H1 (cell line): ENCODE measurements at regions not wholly inside any gene's neighbourhood (a gene's known extent, or its start where the extent isn't known, plus 50 kb on each side); places are given as distances from the start of the nearest gene placed in this dataset.

Experiments used
- CTCF ChIA-PET: fragments of 300-600 bp; sonication (Branson Sonifier 250); formaldehyde crosslinking; loops from one replicate; lab custom pipeline; 2021; ENCODE audit not compliant: partially characterized antibody; lab: Charles Lee
- POLR2A ChIA-PET: fragments of 300-600 bp; sonication (Branson Sonifier 250); formaldehyde crosslinking; loops from one replicate; lab custom pipeline; 2021; ENCODE audit warnings: inconsistent platforms; ENCODE audit not compliant: partially characterized antibody; lab: Charles Lee
- DNase-seq, 2 experiments: peaks; one replicate each; pipeline versions ENCODE4 v3.0.0 to v3.0.0-alpha.2; 2010 to 2022; ENCODE audit warnings: low spot score in 2 of 2, low read depth in 1 of 2, mixed read lengths in 1 of 2
- FAIRE-seq: peaks from 2 replicates; lab custom pipeline; 2011; peaks lifted over from hg19 to GRCh38; lab: Jason Lieb, UNC
- H2AFZ ChIP-seq: 2 replicates; pipeline ENCODE4 v1.8.1; 2012; ENCODE audit warnings: low read length, inconsistent platforms
- H2AK5ac ChIP-seq: 2 replicates; pipeline ENCODE4 v1.6.1; 2013; ENCODE audit warnings: low read depth, low read length
- H2BK120ac ChIP-seq: replicated peaks from 2 replicates; pipeline ENCODE3; 2013; ENCODE audit warnings: low read depth, low read length, inconsistent platforms
- H2BK12ac ChIP-seq: 2 replicates; pipeline ENCODE4 v1.6.1; 2013; ENCODE audit warnings: low read depth, low read length
- H2BK15ac ChIP-seq: 2 replicates; pipeline ENCODE4 v1.6.1; 2013; ENCODE audit warnings: low read length
- H2BK20ac ChIP-seq: 2 replicates; pipeline ENCODE4 v1.6.1; 2013; ENCODE audit warnings: low read length
- H2BK5ac ChIP-seq: 2 replicates; pipeline ENCODE4 v1.6.1; 2013; ENCODE audit warnings: low read depth, low read length
- H3K14ac ChIP-seq: 2 replicates; pipeline ENCODE4 v1.6.1; 2013; ENCODE audit warnings: inconsistent platforms; ENCODE audit not compliant: insufficient read length
- H3K18ac ChIP-seq: 2 replicates; pipeline ENCODE4 v1.6.1; 2013; ENCODE audit warnings: low read length; ENCODE audit errors: extremely low read depth
- H3K23ac ChIP-seq: 2 replicates; pipeline ENCODE4 v1.6.1; 2013; ENCODE audit warnings: inconsistent platforms; ENCODE audit not compliant: insufficient read length
- H3K23me2 ChIP-seq: 2 replicates; pipeline ENCODE4 v1.6.1; 2013; ENCODE audit warnings: low read depth, low read length
- H3K27ac ChIP-seq: 2 replicates; pipeline ENCODE4 v1.6.1; 2011; ENCODE audit warnings: low read depth, low read length, inconsistent platforms
- H3K27me3 ChIP-seq, 4 experiments: replicated peaks in 1 of 4; 1 replicate in 1 of 4; 2 replicates in 3 of 4; pipeline versions ENCODE4 v1.6.1 to v1.8.1; 2011 to 2013; ENCODE audit warnings: low read length in 3 of 4, mild to moderate bottlenecking in 3 of 4, inconsistent platforms in 2 of 4, mixed read lengths in 2 of 4, moderate library complexity in 1 of 4; ENCODE audit not compliant: control insufficient read depth in 3 of 4, insufficient read depth in 3 of 4; ENCODE audit errors: extremely low read depth in 1 of 4
- H3K36me3 ChIP-seq, 4 experiments: 2 replicates each; pipeline versions ENCODE4 v1.6.1 to v1.8.1; 2011 to 2013; ENCODE audit warnings: mild to moderate bottlenecking in 4 of 4, low read length in 3 of 4, moderate library complexity in 2 of 4, control low read depth in 1 of 4, inconsistent platforms in 1 of 4; ENCODE audit not compliant: insufficient read depth in 4 of 4, control insufficient read depth in 2 of 4
- H3K4ac ChIP-seq: replicated peaks from 2 replicates; pipeline ENCODE3; 2013; ENCODE audit warnings: low read length, low read depth, mixed read lengths, inconsistent platforms; ENCODE audit not compliant: insufficient read length
- H3K4me1 ChIP-seq, 4 experiments: replicated peaks in 1 of 4; 1 replicate in 1 of 4; 2 replicates in 3 of 4; pipeline versions ENCODE4 v1.6.1 to v1.8.1; 2011 to 2013; ENCODE audit warnings: low read length in 3 of 4, inconsistent platforms in 2 of 4, mixed read lengths in 1 of 4; ENCODE audit not compliant: insufficient read depth in 4 of 4, control insufficient read depth in 3 of 4
- H3K4me2 ChIP-seq, 2 experiments: 2 replicates each; pipeline versions ENCODE4 v1.6.1 to v1.8.1; 2011 to 2013; ENCODE audit warnings: low read depth in 2 of 2, low read length in 2 of 2, control low read depth in 1 of 2, inconsistent platforms in 1 of 2, mild to moderate bottlenecking in 1 of 2; ENCODE audit not compliant: insufficient read depth in 1 of 2
- H3K4me3 ChIP-seq, 4 experiments: fragments of 200-600, 300-600 bp in 1 of 4; sonication (generic), shearing (Covaris generic), sonication (Bioruptor Twin) in 1 of 4; 2 replicates each; pipeline versions ENCODE4 v1.5.1 to v1.8.1; 2011 to 2016; ENCODE audit warnings: low read length in 4 of 4, low read depth in 3 of 4, control low read depth in 2 of 4, inconsistent platforms in 2 of 4, mild to moderate bottlenecking in 2 of 4, mixed read lengths in 1 of 4, moderate library complexity in 1 of 4; ENCODE audit not compliant: insufficient read depth in 2 of 4; ENCODE audit errors: extremely low read depth in 1 of 4
- H3K56ac ChIP-seq: replicated peaks from 2 replicates; pipeline ENCODE3; 2013; ENCODE audit warnings: low read depth, mild to moderate bottlenecking, mixed read lengths, low read length, inconsistent platforms; ENCODE audit not compliant: insufficient read length
- H3K79me1 ChIP-seq: 2 replicates; pipeline ENCODE4 v1.6.1; 2013; ENCODE audit warnings: low read depth, low read length, control low read depth
- H3K79me2 ChIP-seq, 2 experiments: 2 replicates each; pipeline versions ENCODE4 v1.6.1 to v1.8.1; 2012 to 2013; ENCODE audit warnings: low read length in 2 of 2, mild to moderate bottlenecking in 2 of 2, inconsistent platforms in 1 of 2; ENCODE audit not compliant: insufficient read depth in 2 of 2, control insufficient read depth in 1 of 2
- H3K9ac ChIP-seq, 4 experiments: replicated peaks in 1 of 4; 1 replicate in 1 of 4; 2 replicates in 3 of 4; pipeline versions ENCODE4 v1.6.1 to v1.8.1; 2011 to 2013; ENCODE audit warnings: low read depth in 3 of 4, low read length in 3 of 4, control low read depth in 2 of 4, mild to moderate bottlenecking in 2 of 4, moderate library complexity in 2 of 4, inconsistent platforms in 1 of 4; ENCODE audit errors: extremely low read depth in 1 of 4
- H3K9me3 ChIP-seq, 2 experiments: 2 replicates each; pipeline versions ENCODE4 v1.6.1 to v1.8.1; 2012 to 2013; ENCODE audit warnings: mild to moderate bottlenecking in 2 of 2, moderate library complexity in 2 of 2, control low read depth in 1 of 2, inconsistent platforms in 1 of 2, low read depth in 1 of 2, low read length in 1 of 2, mixed read lengths in 1 of 2; ENCODE audit not compliant: insufficient read depth in 2 of 2
- H4K20me1 ChIP-seq, 2 experiments: replicated peaks in 1 of 2; 2 replicates each; pipeline versions ENCODE3 to v1.8.1; 2011 to 2013; ENCODE audit warnings: inconsistent platforms in 2 of 2, low read length in 2 of 2, mild to moderate bottlenecking in 1 of 2; ENCODE audit not compliant: insufficient read depth in 2 of 2, control insufficient read depth in 1 of 2
- H4K5ac ChIP-seq: 2 replicates; pipeline ENCODE4 v1.6.1; 2013; ENCODE audit warnings: low read length, low read depth, mixed read lengths, inconsistent platforms; ENCODE audit not compliant: insufficient read length
- H4K8ac ChIP-seq: 2 replicates; pipeline ENCODE4 v1.8.0; 2013; ENCODE audit warnings: mild to moderate bottlenecking, moderate library complexity, low read length, inconsistent platforms; ENCODE audit not compliant: insufficient read depth; ENCODE audit errors: extremely low read depth
- H4K91ac ChIP-seq: replicated peaks from 2 replicates; pipeline ENCODE3; 2013; ENCODE audit warnings: low read length, mixed read lengths, inconsistent platforms; ENCODE audit not compliant: insufficient read length
- BCL11A ChIP-seq, 2 experiments: IDR thresholded peaks; one replicate each; pipeline ENCODE4 v1.6.1; 2011; ENCODE audit warnings: low read depth in 2 of 2, low read length in 2 of 2, mild to moderate bottlenecking in 2 of 2
- CBX5 ChIP-seq: fragments of 300-800, 300-1000 bp; sonication (generic); IDR thresholded peaks from 2 replicates; pipeline ENCODE4 v1.7.1; 2016; ENCODE audit warnings: antibody characterized with exemption, low read length, low read depth
- CEBPB ChIP-seq: IDR thresholded peaks from 2 replicates; pipeline ENCODE4 v1.6.1; 2012; ENCODE audit warnings: low read depth, low read length
- CHD1 ChIP-seq: IDR thresholded peaks from 2 replicates; pipeline ENCODE4 v1.6.1; 2012; ENCODE audit warnings: low read depth, low read length, improper control_type of control experiment
- GTF2F1 ChIP-seq: IDR thresholded peaks from 2 replicates; pipeline ENCODE4 v1.6.1; 2012; ENCODE audit warnings: low read depth, low read length, improper control_type of control experiment, borderline replicate concordance
- HDAC2 ChIP-seq, 2 experiments: fragments of 300-600 bp in 1 of 2; sonication (generic) in 1 of 2; IDR thresholded peaks; 2 replicates each; pipeline ENCODE4 v1.6.1; 2011 to 2012; ENCODE audit warnings: low read depth in 2 of 2, low read length in 2 of 2, mild to moderate bottlenecking in 2 of 2, moderate library complexity in 2 of 2, borderline replicate concordance in 1 of 2, inconsistent platforms in 1 of 2
- KDM4A ChIP-seq: IDR thresholded peaks from one replicate; pipeline ENCODE4 v1.7.1; 2012; ENCODE audit warnings: low read depth, mild to moderate bottlenecking, moderate library complexity, low read length, inconsistent platforms; ENCODE audit not compliant: severe bottlenecking
- SP4 ChIP-seq: IDR thresholded peaks from 2 replicates; pipeline ENCODE4 v1.6.1; 2012; ENCODE audit warnings: low read length, inconsistent platforms
- SRF ChIP-seq: IDR thresholded peaks from 2 replicates; pipeline ENCODE4 v1.6.1; 2011; ENCODE audit warnings: mild to moderate bottlenecking, low read depth, low read length, moderate library complexity
- SUZ12 ChIP-seq: fragments of 200-600 bp; sonication (generic); IDR thresholded peaks from 2 replicates; pipeline ENCODE4 v1.6.1; 2012; ENCODE audit warnings: mild to moderate bottlenecking, inconsistent platforms, low read length, moderate library complexity, mixed read lengths
- TCF12 ChIP-seq: IDR thresholded peaks from 2 replicates; pipeline ENCODE4 v1.6.1; 2011; ENCODE audit warnings: low read depth, mild to moderate bottlenecking, low read length
- WGBS, 2 experiments: shearing (Covaris generic) in 1 of 2; methylation state at CpG; one replicate each; pipeline versions ENCODE4 v1.1.6 to v1.1.7; 2013 to 2015; ENCODE audit warnings: low lambda C conversion rate in 2 of 2, mixed read lengths in 2 of 2, inconsistent platforms in 1 of 2, low coverage in 1 of 2, missing lambda C conversion rate in 1 of 2; ENCODE audit not compliant: insufficient replicate concordance in 2 of 2, insufficient coverage in 1 of 2, insufficient read length in 1 of 2; ENCODE audit errors: extremely low coverage in 1 of 2, missing lambda C conversion rate in 1 of 2; 5-methylcytosine and 5-hydroxymethylcytosine counted together
- TF ChIP-seq, protein P1 (sequence below): IDR thresholded peaks from 2 replicates; pipeline ENCODE4 v1.6.1; 2012; ENCODE audit warnings: inconsistent platforms
- TF ChIP-seq, protein P2 (sequence below): IDR thresholded peaks from 2 replicates; pipeline ENCODE4 v1.6.1; 2012; ENCODE audit warnings: inconsistent platforms

DNA sequence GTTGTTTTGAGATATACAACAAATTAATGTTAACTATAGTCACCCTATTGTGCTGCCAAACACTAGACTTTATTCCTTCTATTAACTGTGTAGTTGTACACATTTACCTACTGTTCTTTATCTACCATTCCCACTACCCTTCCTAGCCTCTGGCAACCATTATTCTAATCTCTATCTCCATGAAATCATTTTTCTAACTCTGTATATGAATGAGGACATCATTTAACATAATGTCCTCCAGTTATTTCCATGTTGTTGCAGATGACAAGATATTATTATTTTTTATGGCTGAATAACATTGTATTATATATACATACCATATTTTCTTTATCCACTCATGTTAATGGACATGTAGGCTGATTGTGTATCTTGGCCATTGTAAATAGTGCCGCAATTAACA, 366.3 kb downstream of the TBX15 start:
- Histone ChIP-seq H3K4me3 (no peak overlapping the region), H3K27ac (no peak overlapping the region), H2AK5ac (no peak overlapping the region), H3K9ac (no peak overlapping the region), H3K14ac (no peak overlapping the region), H3K56ac (no peak overlapping the region), H3K4me1 (no peaks in the 10 kb centered on the region), H3K9me3 (no peaks in the 10 kb centered on the region), H4K91ac (no peak overlapping the region), H4K8ac (no peak overlapping the region), H4K5ac (no peak overlapping the region), H2BK5ac (no peak overlapping the region), H4K20me1 (no peaks in the 10 kb centered on the region), H3K4me2 (no peak overlapping the region), H3K23me2 (no peaks in the 10 kb centered on the region), H3K18ac (no peak overlapping the region), H2BK15ac (no peak overlapping the region), H3K4ac (no peak overlapping the region), H2BK20ac (no peak overlapping the region), H2BK12ac (no peak overlapping the region), H3K36me3 (no peaks in the 10 kb centered on the region), H3K79me1 (no peaks in the 10 kb centered on the region), H2AFZ (no peak overlapping the region), H3K27me3 (no peaks in the 10 kb centered on the region), H2BK120ac (no peak overlapping the region), H3K23ac (no peak overlapping the region), H3K79me2 (no peaks in the 10 kb centered on the region)
- FAIRE-seq (no peak), DNase-seq (no peak)
- ChIA-PET CTCF (no interaction called here), POLR2A (no interaction called here)
- WGBS, 2 experiments, result 92% methylated on average over 1 of the region's 1 CpG; no CpG with 5 or more reads in 1 of the 2 experiments
- TF ChIP-seq CEBPB (no peak), BCL11A (IDR thresholded peaks at IDR 0.05; ENCODE audit: low read depth in 2 of 2, low read length in 2 of 2) (no peak), CHD1 (no peak), SUZ12 (no peak), GTF2F1 (no peak), SRF (no peak), CBX5 (no peak), KDM4A (no peak), SP4 (no peak), TCF12 (no peak), HDAC2 (IDR thresholded peaks at IDR 0.05; ENCODE audit: borderline replicate concordance in 1 of 2, low read depth in 2 of 2, low read length in 2 of 2) (no peak)
- TF ChIP-seq, protein P1, sequence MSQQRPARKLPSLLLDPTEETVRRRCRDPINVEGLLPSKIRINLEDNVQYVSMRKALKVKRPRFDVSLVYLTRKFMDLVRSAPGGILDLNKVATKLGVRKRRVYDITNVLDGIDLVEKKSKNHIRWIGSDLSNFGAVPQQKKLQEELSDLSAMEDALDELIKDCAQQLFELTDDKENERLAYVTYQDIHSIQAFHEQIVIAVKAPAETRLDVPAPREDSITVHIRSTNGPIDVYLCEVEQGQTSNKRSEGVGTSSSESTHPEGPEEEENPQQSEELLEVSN, result no peak
- TF ChIP-seq, protein P2, sequence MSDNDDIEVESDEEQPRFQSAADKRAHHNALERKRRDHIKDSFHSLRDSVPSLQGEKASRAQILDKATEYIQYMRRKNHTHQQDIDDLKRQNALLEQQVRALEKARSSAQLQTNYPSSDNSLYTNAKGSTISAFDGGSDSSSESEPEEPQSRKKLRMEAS, result no peak
